Gastroesophageal sphincter (tissue), 4 donors: ENCODE measurements at regions not wholly inside any gene's neighbourhood (a gene's known extent, or its start where the extent isn't known, plus 50 kb on each side); places are given as distances from the start of the nearest gene placed in this dataset.

ENCODE experiments used
- ATAC-seq: fragments of 150-250 bp; one replicate; pipeline ENCODE4 v1.9.1; 2016; ENCODE audit warnings: mild to moderate bottlenecking, moderate library complexity
- H3K27ac ChIP-seq, 4 donors: fragments of 200-600 bp; sonication (generic) in 3 of 4; 1 replicate in 3 of 4; 2 replicates in 1 of 4; pipeline ENCODE4 v1.5.1; 2016 to 2019
- H3K27me3 ChIP-seq: fragments of 200-600 bp; sonication (generic); one replicate; pipeline ENCODE4 v1.5.1; 2019
- H3K36me3 ChIP-seq, 2 donors: fragments of 200-600 bp; sonication (generic); one replicate each; pipeline ENCODE4 v1.5.1; 2019; ENCODE audit warnings: control low read depth in 1 of 2
- H3K4me1 ChIP-seq, 3 donors: fragments of 200-600 bp; sonication (generic); 1 replicate in 2 of 3; 2 replicates in 1 of 3; pipeline ENCODE4 v1.5.1; 2016 to 2019; ENCODE audit warnings: control low read depth in 2 of 3
- H3K4me3 ChIP-seq, 2 donors: fragments of 200-600 bp; sonication (generic); one replicate each; pipeline ENCODE4 v1.5.1; 2019; ENCODE audit warnings: mild to moderate bottlenecking in 1 of 2, moderate library complexity in 1 of 2
- H3K9me3 ChIP-seq, 3 donors: fragments of 200-600 bp; sonication (generic); one replicate each; pipeline ENCODE4 v1.5.1; 2017 to 2019; ENCODE audit warnings: control low read depth in 2 of 3
- CTCF ChIP-seq, 4 experiments: fragments of 200-600 bp in 2 of 4; fragments of 450-650 bp in 2 of 4; sonication (generic) in 1 of 4; IDR thresholded peaks; one replicate each; pipeline ENCODE4 v1.5.1; 2017 to 2019; ENCODE audit warnings: antibody characterized with exemption in 4 of 4, mild to moderate bottlenecking in 2 of 4, moderate library complexity in 2 of 4
- EP300 ChIP-seq: sonication (generic); formaldehyde crosslinking; IDR thresholded peaks from one replicate; pipeline ENCODE4 v1.6.1; 2017; ENCODE audit warnings: antibody characterized with exemption, mild to moderate bottlenecking
- POLR2A ChIP-seq, 2 donors: fragments of 450-650 bp; IDR thresholded peaks; one replicate each; pipeline ENCODE4 v1.6.1; 2017; ENCODE audit warnings: antibody characterized with exemption in 2 of 2, mild to moderate bottlenecking in 2 of 2, moderate library complexity in 1 of 2
- POLR2AphosphoS5 ChIP-seq: sonication (generic); formaldehyde crosslinking; IDR thresholded peaks from one replicate; pipeline ENCODE4 v1.6.1; 2017; ENCODE audit warnings: antibody characterized with exemption
- WGBS, 2 donors: methylation state at CpG; one replicate each; pipeline ENCODE4 v1.1.5; 2018; ENCODE audit warnings: low coverage in 1 of 2; 5-methylcytosine and 5-hydroxymethylcytosine counted together

- no peaks in the 10 kb centered on the region for H3K9me3 ChIP-seq
- no peak overlapping the region for H3K4me3 ChIP-seq
- TF ChIP-seq POLR2AphosphoS5 (no peak), EP300 (no peak), POLR2A (IDR thresholded peaks at IDR 0.05) (no peak), CTCF (IDR thresholded peaks at IDR 0.05) (no peak)
- H3K27ac ChIP-seq: no peak overlapping the region
- H3K4me1 ChIP-seq: no peaks in the 10 kb centered on the region
- no peaks in the 10 kb centered on the region for H3K36me3 ChIP-seq
- 100% methylated on average over 1 of the region's 1 CpG; no CpG with 5 or more reads in 1 of the 2 donors for WGBS, 2 donors
- no peak for ATAC-seq
- no peaks in the 10 kb centered on the region for H3K27me3 ChIP-seq
Observed at GRCh38 chr2:199199797-199200196, 257.9 kb downstream of the SATB2 start.

- no peak overlapping the region for H3K4me3 ChIP-seq
- no peaks in the 10 kb centered on the region for H3K9me3 ChIP-seq
- H3K27ac ChIP-seq: no peak overlapping the region
- no peaks in the 10 kb centered on the region for H3K27me3 ChIP-seq
- H3K36me3 ChIP-seq: no peaks in the 10 kb centered on the region
- no peak for ATAC-seq
- WGBS, 2 donors: 79 to 100% methylated on average over 1 of the region's 1 CpG
- TF ChIP-seq EP300 (no peak), POLR2AphosphoS5 (no peak), CTCF (IDR thresholded peaks at IDR 0.05) (no peak), POLR2A (IDR thresholded peaks at IDR 0.05) (no peak)
- H3K4me1 ChIP-seq: no peaks in the 10 kb centered on the region
Observed at GRCh38 chr2:199197448-199197847, 260.3 kb downstream of the SATB2 start.

- no peak for ATAC-seq
- 38 to 49% methylated on average over 3 of the region's 3 CpGs for WGBS, 2 donors
- no peaks in the 10 kb centered on the region for H3K27me3 ChIP-seq
- H3K4me3 ChIP-seq: no peak overlapping the region
- H3K27ac ChIP-seq: no peak overlapping the region
- no peaks in the 10 kb centered on the region for H3K36me3 ChIP-seq
- TF ChIP-seq CTCF (IDR thresholded peaks at IDR 0.05): no peak
- TF ChIP-seq POLR2AphosphoS5: no peak
- TF ChIP-seq POLR2A (IDR thresholded peaks at IDR 0.05): no peak
- TF ChIP-seq EP300: no peak
- no peaks in the 10 kb centered on the region for H3K4me1 ChIP-seq
- H3K9me3 ChIP-seq: no peaks in the 10 kb centered on the region
Observed at GRCh38 chr2:199196686-199197085, 261.1 kb downstream of the SATB2 start.

GRCh38 chr2:199195927-199196502 is 261.7 kb downstream of the SATB2 start:
- H3K4me3 ChIP-seq: no peak overlapping the region
- TF ChIP-seq POLR2AphosphoS5: no peak
- no peaks in the 10 kb centered on the region for H3K36me3 ChIP-seq
- H3K4me1 ChIP-seq: no peaks in the 10 kb centered on the region
- 79% methylated on average over 5 to 6 of the region's 6 CpGs for WGBS, 2 donors
- H3K9me3 ChIP-seq: no peaks in the 10 kb centered on the region
- H3K27me3 ChIP-seq: no peaks in the 10 kb centered on the region
- H3K27ac ChIP-seq: no peak overlapping the region
- ATAC-seq: no peak

- no peak for ATAC-seq
- no peaks in the 10 kb centered on the region for H3K27me3 ChIP-seq
- H3K4me1 ChIP-seq: no peaks in the 10 kb centered on the region
- no peaks in the 10 kb centered on the region for H3K36me3 ChIP-seq
- H3K4me3 ChIP-seq: no peak overlapping the region
- 58 to 74% methylated on average over 5 to 6 of the region's 8 CpGs for WGBS, 2 donors
- H3K9me3 ChIP-seq: no peaks in the 10 kb centered on the region
- TF ChIP-seq EP300 (no peak), POLR2AphosphoS5 (no peak), POLR2A (IDR thresholded peaks at IDR 0.05) (no peak), CTCF (IDR thresholded peaks at IDR 0.05) (no peak)
- H3K27ac ChIP-seq: no peak overlapping the region
Observed at GRCh38 chr2:199191461-199191860, 266.3 kb downstream of the SATB2 start.
